KOPT-K1 (cell line): ENCODE measurements at regions not wholly inside any gene's neighbourhood (a gene's known extent, or its start where the extent isn't known, plus 50 kb on each side); places are given as distances from the start of the nearest gene placed in this dataset.
"Not testable (repeated sequence)": the region's sequence is repeated elsewhere in the genome, so short reads cannot be mapped to it uniquely, and the experiment has no call there.

Source experiments
- H3K27ac ChIP-seq: fragments of 200-600 bp; sonication (generic); 2 replicates; pipeline ENCODE4 v1.5.1; 2016; ENCODE audit warnings: antibody characterized with exemption, mild to moderate bottlenecking, low read depth, low read length; ENCODE audit not compliant: poor library complexity, severe bottlenecking
- H3K36me3 ChIP-seq: fragments of 200-600 bp; sonication (generic); 2 replicates; pipeline ENCODE4 v1.5.1; 2017; ENCODE audit warnings: antibody characterized with exemption, mild to moderate bottlenecking, low read length, moderate library complexity; ENCODE audit not compliant: insufficient read depth
- H3K9me3 ChIP-seq: fragments of 200-600 bp; sonication (generic); 2 replicates; pipeline ENCODE4 v1.5.1; 2017; ENCODE audit warnings: antibody characterized with exemption, low read length, mild to moderate bottlenecking; ENCODE audit not compliant: insufficient read depth, poor library complexity, severe bottlenecking

- Histone ChIP-seq H3K9me3 (no peaks in the 10 kb centered on the region), H3K27ac (peak overlapping the region; percentile 99)
Observed at GRCh38 chr1:54479841-54480524, 68.0 kb upstream of the ACOT11 start.

GRCh38 chr1:54479251-54479650 lies 68.8 kb upstream of the ACOT11 start:
- Histone ChIP-seq H3K36me3 (no peaks in the 10 kb centered on the region), H3K9me3 (no peaks in the 10 kb centered on the region), H3K27ac (peak overlapping the region; percentile 99)

More at GRCh38 chr1:54479841-54480524, 68.0 kb upstream of the ACOT11 start:
- no peaks in the 10 kb centered on the region for H3K36me3 ChIP-seq

- H3K27ac ChIP-seq = peak overlapping the region; percentile 99
- H3K9me3 ChIP-seq = no peaks in the 10 kb centered on the region
- no peaks in the 10 kb centered on the region for H3K36me3 ChIP-seq
Observed at GRCh38 chr1:54477153-54477561, 70.9 kb upstream of the ACOT11 start.

- H3K9me3 ChIP-seq = no peaks in the 10 kb centered on the region
Observed at GRCh38 chr1:54476530-54477109, 70.4 kb upstream of the SSBP3 start.

GRCh38 chr1:54475946-54476516 lies 69.8 kb upstream of the SSBP3 start:
- Histone ChIP-seq H3K9me3 (no peaks in the 10 kb centered on the region), H3K36me3 (no peaks in the 10 kb centered on the region), H3K27ac (peak overlapping the region; percentile 99)

More at GRCh38 chr1:54476530-54477109, 70.4 kb upstream of the SSBP3 start:
- Histone ChIP-seq H3K36me3 (no peaks in the 10 kb centered on the region), H3K27ac (peak overlapping the region; percentile 99)

- Histone ChIP-seq H3K9me3 (no peaks in the 10 kb centered on the region), H3K36me3 (no peaks in the 10 kb centered on the region), H3K27ac (peak overlapping the region; percentile 99)
Observed at GRCh38 chr1:54475357-54475881, 69.2 kb upstream of the SSBP3 start.

- Histone ChIP-seq H3K27ac (peak overlapping the region; percentile 99), H3K36me3 (no peaks in the 10 kb centered on the region), H3K9me3 (peaks cover under 1% of the 10 kb centered on the region)
Observed at GRCh38 chr1:54474310-54475251, 68.4 kb upstream of the SSBP3 start.

GRCh38 chr1:54471588-54471987 lies 65.4 kb upstream of the SSBP3 start:
- H3K9me3 ChIP-seq = peaks cover 4% of the 10 kb centered on the region
- H3K36me3 ChIP-seq = no peaks in the 10 kb centered on the region
- peak overlapping the region; percentile 32 for H3K27ac ChIP-seq

- H3K27ac ChIP-seq = peak overlapping the region; percentile 34
- not testable (repeated sequence) for H3K9me3 ChIP-seq, H3K36me3 ChIP-seq
Observed at GRCh38 chr1:54469444-54469843, 63.2 kb upstream of the SSBP3 start.

GRCh38 chr1:54468288-54469084 lies 62.3 kb upstream of the SSBP3 start:
- H3K9me3 ChIP-seq, H3K36me3 ChIP-seq: not testable (repeated sequence)
- H3K27ac ChIP-seq = peak overlapping the region; percentile 34

- Histone ChIP-seq H3K9me3 (peaks cover 4% of the 10 kb centered on the region), H3K36me3 (no peaks in the 10 kb centered on the region), H3K27ac (peak overlapping the region; percentile 67)
Observed at GRCh38 chr1:54465351-54465811, 59.2 kb upstream of the SSBP3 start.

GRCh38 chr1:54464477-54465146 lies 58.4 kb upstream of the SSBP3 start:
- H3K36me3 ChIP-seq = no peaks in the 10 kb centered on the region
- peaks cover 4% of the 10 kb centered on the region for H3K9me3 ChIP-seq
- peak overlapping the region; percentile 67 for H3K27ac ChIP-seq

- H3K27ac ChIP-seq = peak overlapping the region; percentile 67
- H3K36me3 ChIP-seq = no peaks in the 10 kb centered on the region
- no peaks in the 10 kb centered on the region for H3K9me3 ChIP-seq
Observed at GRCh38 chr1:54464031-54464476, 57.9 kb upstream of the SSBP3 start.
